Activated CD8-positive, alpha-beta memory T cell treated with anti-CD3 and anti-CD28 coated beads, Interleukin-2, amount 10 ng/mL, durations not matched to agents 7 days and 5 days (primary cell): ENCODE measurements at regions not wholly inside any gene's neighbourhood (a gene's known extent, or its start where the extent isn't known, plus 50 kb on each side); places are given as distances from the start of the nearest gene placed in this dataset.

Experiments used
- ATAC-seq: fragments of 150-1000 bp; cut with Tn5 transposase; one replicate; pipeline ENCODE4 v1.10.0; 2021; ENCODE audit warnings: moderate library complexity
- CTCF ChIA-PET: fragments of 350-600 bp; sonication (Branson Sonifier 250); formaldehyde crosslinking; loops from one replicate; lab custom pipeline; 2021; ENCODE audit warnings: antibody characterized with exemption; lab: Charles Lee
- DNase-seq: peaks from one replicate; pipeline ENCODE4 v3.0.0-alpha.2; 2020
- H3K27ac Mint-ChIP-seq: one replicate; pipeline ENCODE4 v1.8.0; 2021; ENCODE audit warnings: mild to moderate bottlenecking, mixed read lengths
- H3K27me3 Mint-ChIP-seq: one replicate; pipeline ENCODE4 v1.8.0; 2021; ENCODE audit warnings: mixed read lengths
- H3K36me3 Mint-ChIP-seq: one replicate; pipeline ENCODE4 v1.8.0; 2021; ENCODE audit warnings: mild to moderate bottlenecking, mixed read lengths
- H3K4me1 Mint-ChIP-seq: one replicate; pipeline ENCODE4 v1.8.0; 2021; ENCODE audit warnings: mixed read lengths
- H3K4me3 Mint-ChIP-seq: one replicate; pipeline ENCODE4 v1.8.0; 2021; ENCODE audit warnings: mild to moderate bottlenecking, moderate library complexity, mixed read lengths
- H3K9me3 Mint-ChIP-seq: one replicate; pipeline ENCODE4 v1.8.0; 2022; ENCODE audit warnings: low read depth, mixed read lengths

DNA sequence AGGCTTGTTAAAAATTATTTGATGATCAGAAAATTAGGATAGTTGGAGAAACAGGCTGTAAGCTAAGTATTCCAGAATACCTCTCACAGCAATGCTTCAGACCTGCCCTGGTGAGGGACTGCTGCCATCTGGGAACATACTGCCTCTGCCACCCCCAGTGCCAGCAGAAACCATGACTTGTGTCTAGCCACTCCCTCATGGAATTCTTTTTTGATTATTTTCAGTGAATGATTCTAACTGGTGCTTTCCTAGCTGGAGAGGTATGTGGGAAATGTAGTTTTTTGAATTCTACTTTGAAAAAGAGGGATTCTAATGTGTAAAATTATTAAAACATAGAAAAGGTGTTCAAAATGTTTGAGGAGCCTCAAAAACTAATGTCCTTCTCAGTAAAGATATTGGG is 126.3 kb downstream of the HMHB1 start:
- ATAC-seq (no peak), DNase-seq (no peak)
- Mint-ChIP-seq H3K36me3 (peaks cover 2% of the 10 kb centered on the region), H3K27ac (no peak overlapping the region), H3K9me3 (peaks cover 11% of the 10 kb centered on the region), H3K27me3 (peaks cover 17% of the 10 kb centered on the region), H3K4me3 (no peak overlapping the region), H3K4me1 (no peaks in the 10 kb centered on the region)
- CTCF ChIA-PET: no interaction called here

- CTCF ChIA-PET: no interaction called here
- H3K4me1 Mint-ChIP-seq: no peaks in the 10 kb centered on the region
- H3K27me3 Mint-ChIP-seq: peaks cover 13% of the 10 kb centered on the region
- H3K4me3 Mint-ChIP-seq: no peak overlapping the region
- no peak overlapping the region for H3K27ac Mint-ChIP-seq
- DNase-seq: no peak
- H3K36me3 Mint-ChIP-seq: peaks cover 2% of the 10 kb centered on the region
- peaks cover 8% of the 10 kb centered on the region for H3K9me3 Mint-ChIP-seq
- ATAC-seq: no peak
These were observed 134.9 kb downstream of the HMHB1 start for GRCh38 chr5:143946837-143947236.

- Mint-ChIP-seq H3K27ac (no peak overlapping the region), H3K4me3 (no peak overlapping the region), H3K36me3 (peaks cover 2% of the 10 kb centered on the region), H3K27me3 (peaks cover 13% of the 10 kb centered on the region), H3K4me1 (no peaks in the 10 kb centered on the region), H3K9me3 (peaks cover 8% of the 10 kb centered on the region)
- CTCF ChIA-PET: no interaction called here
- ATAC-seq (no peak), DNase-seq (no peak)
These were observed 135.4 kb downstream of the HMHB1 start for GRCh38 chr5:143947313-143947712.

- H3K4me3 Mint-ChIP-seq: no peak overlapping the region
- H3K27ac Mint-ChIP-seq: no peak overlapping the region
- ATAC-seq: no peak
- peaks cover 5% of the 10 kb centered on the region for H3K9me3 Mint-ChIP-seq
- CTCF ChIA-PET: no interaction called here
- H3K4me1 Mint-ChIP-seq: no peaks in the 10 kb centered on the region
- H3K27me3 Mint-ChIP-seq: peaks cover 16% of the 10 kb centered on the region
- no peak for DNase-seq
- no peaks in the 10 kb centered on the region for H3K36me3 Mint-ChIP-seq
These were observed 140.8 kb downstream of the HMHB1 start for GRCh38 chr5:143952809-143953208.

GRCh38 chr5:143953851-143954250 is 141.9 kb downstream of the HMHB1 start:
- Mint-ChIP-seq H3K4me1 (no peaks in the 10 kb centered on the region), H3K27ac (no peak overlapping the region), H3K36me3 (no peaks in the 10 kb centered on the region), H3K27me3 (peaks cover 19% of the 10 kb centered on the region), H3K9me3 (peaks cover 5% of the 10 kb centered on the region), H3K4me3 (no peak overlapping the region)
- ATAC-seq: no peak
- CTCF ChIA-PET: no interaction called here
- no peak for DNase-seq

- CTCF ChIA-PET: no interaction called here
- Mint-ChIP-seq H3K4me1 (no peaks in the 10 kb centered on the region), H3K27ac (no peak overlapping the region), H3K4me3 (no peak overlapping the region), H3K9me3 (no peaks in the 10 kb centered on the region), H3K36me3 (no peaks in the 10 kb centered on the region), H3K27me3 (peaks cover 17% of the 10 kb centered on the region)
- DNase-seq: no peak
- no peak for ATAC-seq
These were observed 143.2 kb downstream of the HMHB1 start for GRCh38 chr5:143955141-143955540.

DNA sequence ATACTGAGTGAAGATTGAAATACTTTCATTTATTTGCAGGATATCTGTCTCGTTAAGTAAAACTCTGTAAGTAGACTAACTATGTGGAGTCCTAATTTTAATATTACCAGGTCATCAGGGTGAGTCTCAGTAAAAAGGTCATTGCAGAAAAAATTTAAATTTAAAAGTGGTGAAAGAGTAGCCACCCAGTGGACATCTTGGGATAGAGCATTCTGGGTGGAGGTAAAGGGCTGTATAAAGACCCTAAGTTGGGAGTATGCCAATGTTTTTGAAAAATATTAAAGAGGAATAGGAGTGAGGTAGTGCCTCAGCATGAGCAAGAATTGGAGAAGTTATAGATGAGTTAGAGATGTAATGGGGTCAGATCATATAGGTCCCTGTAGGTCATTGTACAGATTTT is 145.5 kb downstream of the HMHB1 start:
- no peaks in the 10 kb centered on the region for H3K9me3 Mint-ChIP-seq
- CTCF ChIA-PET: no interaction called here

GRCh38 chr5:143962201-143962600 is 150.2 kb downstream of the HMHB1 start:
- Mint-ChIP-seq H3K9me3 (no peaks in the 10 kb centered on the region), H3K27me3 (peaks cover 16% of the 10 kb centered on the region), H3K36me3 (no peaks in the 10 kb centered on the region), H3K4me1 (no peaks in the 10 kb centered on the region), H3K27ac (no peak overlapping the region), H3K4me3 (no peak overlapping the region)
- ATAC-seq (no peak), DNase-seq (no peak)
- CTCF ChIA-PET: no interaction called here

More for the DNA sequence above, 145.5 kb downstream of the HMHB1 start:
- ATAC-seq (no peak), DNase-seq (no peak)
- H3K4me1 Mint-ChIP-seq: no peaks in the 10 kb centered on the region
- peaks cover 21% of the 10 kb centered on the region for H3K27me3 Mint-ChIP-seq
- H3K27ac Mint-ChIP-seq: no peak overlapping the region
- H3K36me3 Mint-ChIP-seq: no peaks in the 10 kb centered on the region
- no peak overlapping the region for H3K4me3 Mint-ChIP-seq

- Mint-ChIP-seq H3K27me3 (peaks cover 13% of the 10 kb centered on the region), H3K4me3 (no peak overlapping the region), H3K36me3 (no peaks in the 10 kb centered on the region), H3K27ac (no peak overlapping the region), H3K9me3 (no peaks in the 10 kb centered on the region), H3K4me1 (no peaks in the 10 kb centered on the region)
- DNase-seq (no peak), ATAC-seq (no peak)
- CTCF ChIA-PET: interaction anchor here (0.7 to 0.8 kb wide), 2 partner anchors 13 to 183 kb away, joined by 3 read pairs; no protein-coding TSS in a partner anchor
These were observed 153.0 kb downstream of the HMHB1 start for GRCh38 chr5:143964919-143965318.

DNA sequence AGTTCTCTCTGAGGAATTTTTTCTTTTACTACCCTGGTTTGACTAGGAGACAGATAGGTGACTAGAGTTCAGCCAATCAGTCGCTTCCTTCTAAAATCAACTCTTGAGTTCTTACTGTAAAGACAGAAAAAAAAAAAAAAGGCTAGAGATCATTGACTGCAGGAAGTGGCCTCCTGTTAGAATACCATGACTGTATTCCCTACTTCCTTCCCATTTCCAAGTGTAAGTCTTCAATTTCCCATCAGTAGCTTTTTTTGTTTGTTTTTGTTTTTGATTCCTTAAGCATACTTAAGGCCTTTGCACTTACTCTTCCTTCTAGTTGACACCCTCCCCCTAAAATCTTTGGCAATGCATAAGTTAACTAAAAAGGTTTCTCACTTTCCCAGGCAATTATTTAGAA is 154.3 kb downstream of the HMHB1 start:
- Mint-ChIP-seq H3K36me3 (no peaks in the 10 kb centered on the region), H3K27me3 (peaks cover 21% of the 10 kb centered on the region), H3K4me1 (no peaks in the 10 kb centered on the region), H3K4me3 (no peak overlapping the region), H3K9me3 (no peaks in the 10 kb centered on the region), H3K27ac (no peak overlapping the region)
- no peak for DNase-seq
- ATAC-seq: no peak
- CTCF ChIA-PET: no interaction called here

DNA sequence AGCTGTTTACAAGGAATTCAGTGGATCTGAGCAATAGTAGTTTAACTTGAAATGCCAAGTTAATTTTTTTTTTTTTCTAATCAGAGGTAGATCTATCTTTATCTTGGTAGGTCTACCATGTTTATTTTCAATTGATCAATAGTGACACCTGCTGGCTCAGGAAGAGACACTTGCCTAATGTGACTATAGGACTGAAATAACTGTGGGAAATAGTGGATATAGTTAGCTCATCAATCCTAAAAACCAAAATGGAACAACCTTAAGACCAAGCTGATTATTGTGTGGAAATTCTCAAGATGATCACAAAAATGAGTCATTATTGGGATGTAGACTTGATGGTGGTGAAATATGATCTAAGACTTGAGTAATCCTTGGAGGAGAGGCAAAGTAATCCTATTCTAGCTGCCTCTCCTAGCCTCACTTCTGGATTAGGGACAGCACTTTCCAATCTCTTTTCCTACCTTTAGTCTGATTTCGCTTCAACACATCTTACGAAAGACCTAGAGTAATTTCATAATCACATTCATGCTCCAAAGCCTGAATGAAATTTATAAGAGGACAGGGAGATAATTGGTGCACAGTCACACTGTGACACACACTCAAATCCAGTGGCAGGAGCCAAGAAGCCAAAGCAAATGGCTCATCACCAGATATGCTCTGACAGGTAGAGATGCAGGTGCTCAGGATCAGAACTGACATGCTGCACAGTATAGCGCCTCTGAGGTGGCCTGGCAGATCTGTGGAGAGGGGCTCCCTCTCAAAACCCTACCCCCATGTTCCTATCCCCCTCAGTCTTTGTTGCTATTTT is 156.3 kb downstream of the HMHB1 start:
- CTCF ChIA-PET: interaction anchor here (0.7 to 1.4 kb wide), 3 partner anchors 8 to 965 kb away, joined by 3 to 5 read pairs (median 3); no protein-coding TSS in a partner anchor
- Mint-ChIP-seq H3K9me3 (no peaks in the 10 kb centered on the region), H3K4me1 (no peaks in the 10 kb centered on the region), H3K36me3 (no peaks in the 10 kb centered on the region), H3K27ac (no peak overlapping the region), H3K27me3 (peaks cover 27% of the 10 kb centered on the region), H3K4me3 (no peak overlapping the region)
- DNase-seq (no peak), ATAC-seq (peak; percentile 58)

DNA sequence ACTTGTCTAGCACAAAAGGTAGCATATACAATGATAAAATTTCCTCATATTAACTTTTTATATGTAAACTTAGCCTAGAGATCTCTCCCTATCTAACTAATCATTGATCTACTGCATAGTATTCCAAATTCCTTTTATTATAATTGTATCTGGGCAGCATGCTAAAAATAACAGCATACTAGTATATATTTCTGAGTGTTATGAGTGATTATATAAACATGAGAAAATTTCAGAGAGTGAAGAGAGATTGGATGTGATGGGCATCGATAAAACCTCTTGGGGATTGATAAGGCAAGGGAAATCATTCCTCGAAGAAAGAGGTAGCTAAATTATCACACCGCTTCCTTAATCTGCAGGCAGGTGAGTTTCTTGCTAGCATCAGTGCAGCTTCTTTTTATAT is 158.2 kb downstream of the HMHB1 start:
- CTCF ChIA-PET: interaction anchor here (1.5 kb wide), 1 partner anchor 16 kb away, joined by 5 read pairs; no protein-coding TSS in a partner anchor
- H3K9me3 Mint-ChIP-seq: no peaks in the 10 kb centered on the region

GRCh38 chr5:143972068-143972467 is 160.1 kb downstream of the HMHB1 start:
- peaks cover 32% of the 10 kb centered on the region for H3K27me3 Mint-ChIP-seq
- DNase-seq (no peak), ATAC-seq (no peak)
- H3K27ac Mint-ChIP-seq: no peak overlapping the region
- H3K9me3 Mint-ChIP-seq: no peaks in the 10 kb centered on the region
- CTCF ChIA-PET: no interaction called here
- H3K36me3 Mint-ChIP-seq: no peaks in the 10 kb centered on the region
- no peak overlapping the region for H3K4me3 Mint-ChIP-seq
- no peaks in the 10 kb centered on the region for H3K4me1 Mint-ChIP-seq

More for the DNA sequence above, 158.2 kb downstream of the HMHB1 start:
- peaks cover 29% of the 10 kb centered on the region for H3K27me3 Mint-ChIP-seq
- no peak overlapping the region for H3K27ac Mint-ChIP-seq
- H3K36me3 Mint-ChIP-seq: no peaks in the 10 kb centered on the region
- no peaks in the 10 kb centered on the region for H3K4me1 Mint-ChIP-seq
- H3K4me3 Mint-ChIP-seq: no peak overlapping the region
- ATAC-seq (no peak), DNase-seq (no peak)

DNA sequence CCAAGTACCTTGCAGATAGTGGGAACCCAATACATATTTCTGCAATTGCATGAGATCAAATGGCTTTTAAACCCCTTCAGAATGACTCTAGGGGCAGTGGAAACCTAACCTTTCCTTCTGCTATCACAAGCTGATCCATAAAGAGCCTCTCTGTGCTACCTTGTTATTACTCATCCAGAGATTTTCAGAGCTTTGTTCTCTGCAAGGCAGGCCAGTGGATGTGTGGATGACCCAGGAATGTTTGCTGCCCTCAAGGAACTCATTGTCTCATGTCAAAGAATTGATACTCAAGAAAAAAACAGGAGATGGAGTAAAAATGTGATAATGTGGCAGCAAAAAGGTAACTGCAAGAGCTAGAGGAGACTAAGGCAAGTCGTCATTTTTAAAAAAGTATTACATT is 164.1 kb downstream of the HMHB1 start:
- Mint-ChIP-seq H3K4me3 (no peak overlapping the region), H3K36me3 (no peaks in the 10 kb centered on the region), H3K9me3 (no peaks in the 10 kb centered on the region), H3K27ac (no peak overlapping the region), H3K4me1 (no peaks in the 10 kb centered on the region), H3K27me3 (peaks cover 18% of the 10 kb centered on the region)
- CTCF ChIA-PET: interaction anchor here (1.0 kb wide), 1 partner anchor 8 kb away, joined by 5 read pairs; no protein-coding TSS in a partner anchor
- DNase-seq (no peak), ATAC-seq (no peak)
